T-helper 1 cell (primary cell): ENCODE measurements at regions not wholly inside any gene's neighbourhood (a gene's known extent, or its start where the extent isn't known, plus 50 kb on each side); places are given as distances from the start of the nearest gene placed in this dataset.

Source experiments
- DNase-seq, 5 donors: peaks; one replicate each; pipeline ENCODE4 v3.0.0-alpha.2; 2012 to 2020

GRCh38 chr6:145213614-145214013 is 521.7 kb downstream of the EPM2A start:
- no peak for DNase-seq

DNA sequence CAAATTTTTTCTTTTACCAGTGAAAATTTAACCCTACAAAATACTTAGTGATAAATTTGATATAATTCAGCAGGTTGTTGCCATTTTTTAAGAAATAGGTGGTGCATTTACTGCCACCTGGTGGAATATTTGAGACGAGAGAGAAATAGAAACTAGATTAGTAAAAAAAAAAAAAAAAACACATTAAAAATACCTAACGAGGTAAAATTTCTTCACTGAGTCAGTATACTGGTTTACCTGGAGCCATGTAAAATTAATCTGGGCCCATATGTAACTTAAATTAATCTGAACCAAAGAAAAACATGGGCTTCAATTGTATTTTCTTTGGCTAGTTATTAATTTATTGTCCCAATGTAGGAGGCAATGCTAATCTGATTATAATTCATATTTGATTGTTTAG is 520.8 kb downstream of the EPM2A start:
- DNase-seq, result peak in 1 of 5 donors; percentile 10

DNA sequence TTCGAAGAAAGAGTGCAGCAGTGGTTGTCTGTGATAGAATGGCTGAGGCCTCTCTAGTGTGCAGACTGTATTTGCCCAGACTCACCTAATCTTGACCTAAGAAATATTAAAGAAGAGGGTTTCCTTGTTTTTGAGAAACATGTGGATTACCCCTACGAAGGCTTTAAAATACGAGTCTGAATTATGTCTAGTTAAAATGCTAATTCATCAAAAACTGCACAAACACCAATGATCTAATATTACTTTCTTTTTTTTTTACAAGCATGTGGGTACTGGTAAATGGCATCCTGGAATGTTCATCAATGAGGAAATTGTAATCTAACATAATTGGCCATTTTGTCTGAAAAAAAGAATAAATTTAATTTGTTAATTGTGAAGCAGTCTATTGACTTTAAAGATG is 510.9 kb downstream of the EPM2A start:
- DNase-seq, result no peak

DNA sequence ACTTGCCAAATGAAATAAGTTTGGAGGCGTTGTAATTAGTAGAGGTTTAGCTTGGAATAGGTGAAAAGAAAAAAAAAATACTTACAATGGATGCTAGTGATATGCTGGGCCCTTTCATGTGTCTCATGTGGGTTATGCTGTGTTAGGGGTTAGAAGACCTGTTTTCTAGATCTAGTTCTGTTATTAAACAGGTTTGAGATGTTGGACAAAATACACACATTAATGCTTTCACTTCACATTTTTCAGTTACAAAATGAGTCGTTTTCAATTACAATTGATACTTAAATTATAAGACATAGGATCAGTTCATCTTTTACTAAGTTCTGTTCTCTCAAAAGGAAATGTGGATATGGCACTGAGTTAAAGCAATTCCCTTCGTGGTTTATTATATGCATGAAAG is 509.8 kb downstream of the EPM2A start:
- no peak for DNase-seq

DNA sequence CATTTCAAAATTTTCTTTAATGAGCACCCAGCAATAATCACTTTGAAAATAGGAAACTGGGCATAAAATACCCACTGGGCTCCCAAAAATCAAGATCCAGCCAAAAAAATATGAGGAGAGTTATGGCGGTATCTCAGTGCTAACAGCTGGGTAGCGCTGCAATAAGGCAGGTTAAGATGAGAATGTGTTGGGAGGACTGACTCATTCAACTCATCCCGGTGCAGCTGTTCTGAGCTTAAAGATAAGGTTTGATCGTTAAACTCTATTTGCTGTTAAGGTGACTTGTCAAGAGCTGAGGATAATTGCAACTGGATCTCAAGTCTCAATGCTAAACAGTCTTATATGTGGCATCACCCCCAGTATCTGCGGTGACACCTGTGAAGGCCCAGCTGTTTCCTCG is 507.7 kb downstream of the EPM2A start:
- no peak for DNase-seq

GRCh38 chr6:145228962-145229582 is 506.2 kb downstream of the EPM2A start:
- no peak for DNase-seq

DNA sequence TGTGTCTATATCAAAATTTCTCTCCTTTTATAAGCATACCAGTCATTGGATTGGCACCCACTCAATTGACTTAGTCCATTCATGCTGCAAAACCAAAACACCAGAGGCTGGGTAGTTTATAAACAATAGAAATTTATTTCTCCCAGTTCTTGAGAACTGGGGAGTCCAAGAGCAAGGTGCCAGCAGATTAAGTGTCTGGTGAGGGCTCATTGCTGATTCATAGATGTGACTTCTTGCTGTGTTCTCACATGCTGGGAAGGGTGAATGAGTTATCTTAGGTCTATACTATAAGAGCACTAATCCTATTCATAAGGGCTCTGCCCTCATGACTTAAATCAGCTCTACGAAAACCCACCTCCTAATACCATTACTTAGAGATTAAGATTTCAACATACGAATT is 501.4 kb downstream of the EPM2A start:
- DNase-seq, result no peak

- DNase-seq, result no peak
These were observed 500.1 kb downstream of the EPM2A start for GRCh38 chr6:145235207-145235606.

DNA sequence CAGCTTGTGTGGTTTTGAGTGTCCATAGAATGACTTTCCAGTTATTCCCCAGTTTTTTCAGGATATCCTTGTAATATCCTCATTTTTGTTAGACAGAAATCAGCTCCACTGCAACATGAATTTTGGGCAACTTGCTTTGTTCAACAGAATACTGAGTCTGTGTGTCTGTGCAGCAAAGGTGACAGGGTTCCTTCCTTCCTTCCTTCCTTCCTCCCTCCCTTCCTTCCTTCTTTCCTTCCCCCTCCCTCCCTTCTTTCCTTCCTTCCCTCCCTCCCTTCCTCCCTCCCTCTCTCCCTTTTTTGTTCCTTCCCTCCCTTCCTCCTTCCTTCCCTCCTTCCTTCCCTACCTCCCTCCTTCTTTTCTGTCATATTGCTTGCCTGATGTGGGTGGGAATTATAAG is 496.5 kb downstream of the EPM2A start:
- DNase-seq, result no peak

DNA sequence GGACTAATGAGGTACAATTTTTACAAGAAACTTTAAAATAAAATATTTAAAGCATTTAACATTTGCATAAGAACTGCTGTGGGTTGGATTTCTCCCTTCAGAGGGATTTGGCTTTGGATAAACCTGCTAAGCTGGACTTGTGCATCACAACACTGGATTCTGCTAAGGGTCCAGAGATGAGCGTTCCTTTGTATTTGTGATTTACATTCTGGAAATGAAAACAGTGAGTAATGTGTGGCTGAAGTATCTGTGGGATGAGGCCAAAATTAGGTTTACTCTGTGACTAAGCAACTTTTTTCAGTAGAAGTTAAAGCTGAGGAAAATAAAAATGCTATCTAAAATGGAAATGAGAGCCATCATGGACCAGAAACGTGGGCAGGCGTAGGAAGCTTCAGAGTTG is 494.3 kb downstream of the EPM2A start:
- no peak for DNase-seq

- no peak for DNase-seq
These were observed 493.6 kb downstream of the EPM2A start for GRCh38 chr6:145241721-145242120.

GRCh38 chr6:145244349-145245100 is 490.8 kb downstream of the EPM2A start:
- DNase-seq, result no peak

DNA sequence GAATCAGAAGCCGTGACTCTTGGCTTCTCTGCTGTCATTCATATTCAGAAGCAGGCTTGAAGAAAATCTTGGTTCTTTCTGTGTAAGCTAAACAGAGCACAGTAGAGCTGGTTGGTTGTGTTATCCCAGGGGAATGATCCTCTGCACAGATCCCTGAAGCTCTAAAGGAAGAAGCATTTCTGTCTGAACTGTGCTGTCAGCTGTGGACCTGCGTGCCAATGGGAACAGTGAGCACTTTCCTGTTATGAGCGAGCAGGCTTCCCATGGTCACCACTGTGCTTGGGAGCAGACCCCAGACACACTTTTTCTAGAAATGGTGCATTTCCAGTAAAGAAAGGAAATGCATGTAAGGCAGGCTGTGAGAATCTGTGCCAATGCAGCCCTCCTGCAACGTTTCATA is 490.2 kb downstream of the EPM2A start:
- no peak for DNase-seq

- DNase-seq, result no peak
These were observed 487.5 kb downstream of the EPM2A start for GRCh38 chr6:145247692-145248419.

GRCh38 chr6:145250436-145250835 is 484.9 kb downstream of the EPM2A start:
- no peak for DNase-seq

DNA sequence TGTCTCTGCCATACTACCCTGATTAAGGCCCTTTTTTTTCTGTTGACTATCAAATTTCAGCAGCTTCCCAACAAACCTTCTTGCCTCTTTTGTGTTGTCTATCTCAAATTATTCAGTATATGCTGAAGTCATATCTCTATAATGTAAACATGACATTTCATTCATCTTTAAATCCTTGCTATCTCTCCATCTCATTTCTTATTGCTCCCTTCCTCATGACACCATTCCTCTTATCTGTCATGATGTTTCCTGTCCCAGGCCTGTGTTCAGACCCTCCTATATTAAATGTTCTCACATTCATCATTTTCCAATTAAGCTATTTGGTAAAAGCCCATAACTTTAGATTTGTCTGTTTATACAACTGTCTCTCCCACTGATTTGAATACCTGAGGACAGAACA is 482.6 kb downstream of the EPM2A start:
- DNase-seq, result no peak

DNA sequence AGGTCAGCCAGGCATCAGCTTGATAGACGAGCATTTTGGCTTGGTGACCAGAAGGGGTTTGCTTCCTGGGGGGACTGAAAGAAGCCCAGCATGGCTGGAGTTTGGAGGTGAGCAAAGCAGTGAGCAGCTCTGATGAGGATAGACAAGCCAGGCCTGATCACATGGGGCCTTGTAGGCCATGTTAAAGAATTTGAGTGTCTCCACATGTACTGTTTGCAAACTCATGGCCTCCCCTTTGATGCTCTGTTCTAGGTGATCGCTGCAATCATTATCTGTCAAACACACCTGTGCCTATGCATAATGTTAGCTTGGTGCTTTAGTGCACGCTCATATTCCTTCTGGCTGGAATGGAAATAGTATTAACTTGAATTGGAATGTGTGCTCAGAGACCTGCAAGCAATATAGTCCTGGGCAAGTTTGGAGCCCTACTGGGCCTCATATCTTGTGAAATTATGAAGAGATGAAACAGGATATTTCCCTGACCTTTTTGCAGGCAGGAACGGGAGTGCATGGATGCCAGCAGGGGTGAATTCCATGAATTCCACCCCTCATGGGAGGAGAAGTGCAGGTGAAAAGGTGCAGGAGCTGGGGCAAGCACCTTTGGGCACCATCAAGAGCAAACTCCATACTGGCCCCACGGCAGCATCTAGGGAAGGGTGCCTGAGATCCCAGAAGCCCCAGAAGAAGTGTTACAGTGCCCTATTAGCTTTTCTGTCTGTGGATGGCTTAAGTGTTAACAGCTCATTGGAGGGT is 480.5 kb downstream of the EPM2A start:
- no peak for DNase-seq

DNA sequence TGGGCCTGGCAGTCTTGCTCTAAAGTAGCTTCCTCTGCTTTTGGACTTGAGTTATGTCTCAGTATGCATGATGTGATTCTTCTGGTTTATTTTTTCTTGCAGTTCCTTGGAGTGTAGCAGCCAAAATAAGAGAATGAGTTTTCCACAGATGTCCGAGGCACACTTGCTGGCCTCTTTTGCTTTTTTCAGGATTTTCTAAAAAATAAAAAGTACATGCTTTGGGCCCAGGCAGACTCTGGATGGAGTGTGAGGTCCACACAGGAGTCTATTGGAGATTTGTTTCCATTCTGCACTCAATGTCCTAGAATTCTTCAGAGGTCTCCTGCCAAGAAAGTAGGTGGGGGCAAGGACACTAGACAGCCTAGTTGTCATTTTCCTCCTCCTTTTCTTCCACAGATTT is 477.6 kb downstream of the EPM2A start:
- no peak for DNase-seq

DNA sequence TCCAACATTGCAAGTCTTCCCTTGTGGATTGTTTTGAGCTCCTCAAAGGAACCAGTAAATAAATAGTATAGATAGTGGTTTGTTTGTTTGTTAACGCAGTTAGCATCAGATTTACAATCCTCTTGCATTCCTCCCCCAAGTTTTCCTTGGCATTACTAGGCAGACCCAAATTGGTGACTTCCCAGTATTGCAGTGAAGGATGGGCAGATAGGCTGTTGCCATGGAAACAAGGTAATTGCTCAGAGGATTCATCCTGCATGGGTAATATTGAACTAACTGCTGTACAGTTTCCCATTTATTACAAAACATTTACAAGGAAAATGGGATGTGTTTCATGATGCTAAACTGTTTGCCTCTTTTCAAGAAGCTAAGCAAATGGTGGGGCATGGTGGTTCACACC is 477.2 kb downstream of the EPM2A start:
- no peak for DNase-seq

- DNase-seq, result no peak
These were observed 474.7 kb downstream of the EPM2A start for GRCh38 chr6:145260484-145261175.

DNA sequence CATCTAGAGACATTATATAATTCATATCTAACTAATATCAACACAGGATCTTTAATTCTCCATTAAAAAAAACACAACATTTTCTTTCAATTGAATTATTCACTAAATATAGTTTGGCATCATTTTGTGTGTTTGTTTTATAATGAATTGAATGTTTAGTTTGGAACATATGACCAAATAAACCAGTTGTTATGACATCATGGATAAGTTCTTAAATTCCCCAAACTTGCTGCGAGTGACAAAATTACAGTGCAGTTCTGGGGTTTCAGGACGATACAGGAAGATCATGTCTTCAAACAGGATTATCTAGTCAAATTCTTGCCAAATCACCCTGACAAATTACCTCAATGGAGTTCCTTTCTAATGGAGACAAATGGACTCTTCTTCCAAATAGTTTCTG is 473.6 kb downstream of the EPM2A start:
- no peak for DNase-seq

DNA sequence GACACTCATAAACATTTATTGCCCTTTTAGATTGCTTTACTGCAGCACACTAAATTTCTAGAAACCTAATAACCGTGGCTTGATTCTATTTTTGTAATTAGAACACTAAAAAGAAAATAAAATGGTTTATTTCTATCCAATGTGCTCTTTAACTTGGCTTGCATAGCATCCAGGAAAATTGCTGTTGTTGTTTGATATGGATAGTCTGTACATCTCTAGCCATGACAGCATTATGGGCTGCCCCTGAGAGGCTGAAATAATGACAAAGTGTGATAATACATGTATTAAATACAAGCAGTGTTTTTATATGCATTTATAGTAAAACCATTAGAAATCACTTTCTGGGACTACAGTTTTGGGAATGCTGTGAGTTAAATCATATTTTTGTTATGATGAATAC is 472.5 kb downstream of the EPM2A start:
- DNase-seq, result no peak

DNA sequence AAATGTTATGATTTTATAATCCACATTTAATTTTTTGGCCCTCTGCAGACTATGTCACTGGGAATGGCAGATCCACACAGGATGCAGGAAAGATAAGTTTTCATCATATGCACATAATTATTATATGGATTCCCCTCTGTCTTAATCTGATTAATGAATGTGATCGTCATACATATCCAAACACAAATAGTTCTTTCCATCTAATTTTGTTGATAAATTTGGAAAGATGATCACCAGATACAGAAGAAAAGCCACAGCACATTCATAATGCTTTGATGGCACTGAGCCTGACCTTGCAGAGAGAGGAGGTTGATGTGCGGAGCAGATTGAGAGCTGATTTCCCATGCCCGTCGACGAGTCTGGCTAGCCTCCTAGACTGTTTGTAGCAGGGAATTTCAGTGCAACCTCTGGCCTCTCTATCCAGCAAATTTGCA is 471.5 kb downstream of the EPM2A start:
- no peak for DNase-seq
